HEK293 (cell line): ENCODE measurements at regions not wholly inside any gene's neighbourhood (a gene's known extent, or its start where the extent isn't known, plus 50 kb on each side); places are given as distances from the start of the nearest gene placed in this dataset.

ENCODE experiments used
- CTCF ChIA-PET: fragments of 350-600 bp; formaldehyde crosslinking; extraction: SDS; loops from one replicate; lab custom pipeline; 2021; ENCODE audit warnings: antibody characterized with exemption; lab: Yijun Ruan, JAX
- POLR2A ChIA-PET: fragments of 300-600 bp; formaldehyde crosslinking; extraction: SDS; loops from one replicate; lab custom pipeline; 2020; ENCODE audit warnings: antibody characterized with exemption, inconsistent platforms; lab: Yijun Ruan, JAX
- H3K27ac ChIP-seq: fragments of 200-500 bp; sonication (Bioruptor generic); 2 replicates; pipeline ENCODE4 v1.5.1; 2014; ENCODE audit warnings: low read depth, low read length, control low read depth, inconsistent platforms; ENCODE audit errors: extremely low read depth
- H3K36me3 ChIP-seq, 2 experiments: fragments of 200-500 bp in 1 of 2; sonication (Bioruptor generic) in 1 of 2; 1 replicate in 1 of 2; 2 replicates in 1 of 2; pipeline ENCODE4 v1.5.1; 2014 to 2017; ENCODE audit warnings: inconsistent platforms in 2 of 2, low read length in 2 of 2; ENCODE audit not compliant: control insufficient read depth in 2 of 2, insufficient read depth in 1 of 2
- H3K4me1 ChIP-seq: fragments of 200-500 bp; sonication (Bioruptor generic); 2 replicates; pipeline ENCODE4 v1.5.1; 2014; ENCODE audit warnings: mild to moderate bottlenecking, low read length, inconsistent platforms; ENCODE audit not compliant: control insufficient read depth, insufficient read depth
- H3K4me3 ChIP-seq: 2 replicates; pipeline ENCODE4 v1.5.1; 2011; ENCODE audit warnings: low read depth, mild to moderate bottlenecking, control low read depth, low read length, moderate library complexity
- H3K9me3 ChIP-seq: fragments of 200-500 bp; sonication (Bioruptor generic); 2 replicates; pipeline ENCODE4 v1.5.1; 2014; ENCODE audit warnings: low read depth, low read length, inconsistent platforms; ENCODE audit not compliant: control insufficient read depth, insufficient read depth
- PRDM1 ChIP-seq: fragments of 450-650 bp; formaldehyde crosslinking; IDR thresholded peaks from 2 replicates; pipeline ENCODE4; 2016; ENCODE audit warnings: missing biosample characterization, missing genetic modification characterization
- ZNF133 ChIP-seq: fragments of 450-650 bp; formaldehyde crosslinking; IDR thresholded peaks from 2 replicates; pipeline ENCODE4 v1.5.1; 2016; ENCODE audit warnings: missing biosample characterization, missing genetic modification characterization
- ZNF600 ChIP-seq: fragments of 450-650 bp; formaldehyde crosslinking; IDR thresholded peaks from 2 replicates; pipeline ENCODE4 v1.5.1; 2016; ENCODE audit warnings: missing biosample characterization, missing genetic modification characterization
- ZNF664 ChIP-seq: fragments of 450-650 bp; formaldehyde crosslinking; IDR thresholded peaks from 2 replicates; pipeline ENCODE4 v1.5.1; 2016; ENCODE audit warnings: missing biosample characterization, missing genetic modification characterization
- TF ChIP-seq, protein P1 (sequence below): fragments of 450-650 bp; formaldehyde crosslinking; IDR thresholded peaks from 2 replicates; pipeline ENCODE4 v1.5.1; 2016; ENCODE audit warnings: missing biosample characterization, missing genetic modification characterization
- TF ChIP-seq, protein P2 (sequence below): fragments of 450-650 bp; IDR thresholded peaks from 2 replicates; pipeline ENCODE4 v1.5.1; 2018; ENCODE audit warnings: missing biosample characterization, missing genetic modification characterization

DNA sequence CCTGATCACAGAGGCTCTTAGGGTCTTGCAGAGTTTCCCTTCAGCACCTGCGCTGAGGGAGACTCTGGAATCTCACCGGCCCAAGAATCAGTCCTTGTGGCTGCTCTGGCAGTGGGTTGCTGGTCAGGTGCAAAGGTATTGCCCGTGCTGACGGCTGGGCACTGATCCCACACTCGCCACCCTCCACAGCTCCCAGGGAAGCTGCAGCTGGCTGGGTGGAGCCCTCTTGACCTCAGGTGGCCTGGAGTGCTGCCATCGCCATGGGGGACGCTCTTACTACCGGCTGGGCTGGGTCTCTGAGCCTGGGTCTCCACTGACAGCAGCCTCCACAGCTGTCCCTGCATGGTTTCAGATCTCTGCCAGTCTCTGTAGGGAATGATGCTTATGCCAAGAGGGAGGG is 52.6 kb upstream of the EPHB3 start (continued):
- TF ChIP-seq, protein P1, sequence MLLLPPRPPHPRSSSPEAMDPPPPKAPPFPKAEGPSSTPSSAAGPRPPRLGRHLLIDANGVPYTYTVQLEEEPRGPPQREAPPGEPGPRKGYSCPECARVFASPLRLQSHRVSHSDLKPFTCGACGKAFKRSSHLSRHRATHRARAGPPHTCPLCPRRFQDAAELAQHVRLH (tag by site-specific recombination) = no peak
- TF ChIP-seq ZNF600 (no peak), PRDM1 (tag by site-specific recombination) (no peak)
- TF ChIP-seq, protein P2, sequence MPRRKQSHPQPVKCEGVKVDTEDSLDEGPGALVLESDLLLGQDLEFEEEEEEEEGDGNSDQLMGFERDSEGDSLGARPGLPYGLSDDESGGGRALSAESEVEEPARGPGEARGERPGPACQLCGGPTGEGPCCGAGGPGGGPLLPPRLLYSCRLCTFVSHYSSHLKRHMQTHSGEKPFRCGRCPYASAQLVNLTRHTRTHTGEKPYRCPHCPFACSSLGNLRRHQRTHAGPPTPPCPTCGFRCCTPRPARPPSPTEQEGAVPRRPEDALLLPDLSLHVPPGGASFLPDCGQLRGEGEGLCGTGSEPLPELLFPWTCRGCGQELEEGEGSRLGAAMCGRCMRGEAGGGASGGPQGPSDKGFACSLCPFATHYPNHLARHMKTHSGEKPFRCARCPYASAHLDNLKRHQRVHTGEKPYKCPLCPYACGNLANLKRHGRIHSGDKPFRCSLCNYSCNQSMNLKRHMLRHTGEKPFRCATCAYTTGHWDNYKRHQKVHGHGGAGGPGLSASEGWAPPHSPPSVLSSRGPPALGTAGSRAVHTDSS (tag by site-specific recombination) = no peak

- H3K9me3 ChIP-seq = no peaks in the 10 kb centered on the region
- H3K27ac ChIP-seq = no peak overlapping the region
- H3K36me3 ChIP-seq = no peaks in the 10 kb centered on the region
- POLR2A ChIA-PET = no interaction called here
- TF ChIP-seq ZNF664 (tag by site-specific recombination) = no peak
- TF ChIP-seq ZNF133 (tag by site-specific recombination) = peak; percentile 97
- CTCF ChIA-PET = interaction anchor here (0.7 to 4.7 kb wide), 7 partner anchors 10 to 141 kb away, joined by 3 to 85 read pairs (median 8); partner anchors contain the start of gene EPHB3
- H3K4me3 ChIP-seq = no peak overlapping the region
- H3K4me1 ChIP-seq = no peaks in the 10 kb centered on the region; the same call in 1 of the 2 replicates
Observed at GRCh38 chr3:184511741-184512140, 49.8 kb upstream of the EPHB3 start.
